ENCODE measurements at regions not wholly inside any gene's neighbourhood (a gene's known extent, or its start where the extent isn't known, plus 50 kb on each side); places are given as distances from the start of the nearest gene placed in this dataset.

- TF ChIP-seq CTCF (IDR thresholded peaks at IDR 0.05; ENCODE audit: extremely low read depth, missing control alignments) = no peak
- DNase-seq (ENCODE audit: low spot score) = no peak
These were observed 55.0 kb upstream of the PKDCC start for GRCh38 chr2:41992671-41993434.

- no peak for TF ChIP-seq CTCF (IDR thresholded peaks at IDR 0.05; ENCODE audit: extremely low read depth, missing control alignments)
- no peak for DNase-seq (ENCODE audit: low spot score)
These were observed 54.3 kb upstream of the PKDCC start for GRCh38 chr2:41993435-41993925.

GRCh38 chr2:41994233-41994637 lies 53.6 kb upstream of the PKDCC start:
- DNase-seq (ENCODE audit: low spot score) = no peak

GRCh38 chr2:41994661-41995060 lies 53.2 kb upstream of the PKDCC start:
- TF ChIP-seq CTCF (IDR thresholded peaks at IDR 0.05; ENCODE audit: extremely low read depth, missing control alignments) = no peak
- DNase-seq (ENCODE audit: low spot score) = no peak

More at GRCh38 chr2:41994233-41994637, 53.6 kb upstream of the PKDCC start:
- no peak for TF ChIP-seq CTCF (IDR thresholded peaks at IDR 0.05; ENCODE audit: extremely low read depth, missing control alignments)

GRCh38 chr2:41997561-41997960 lies 50.3 kb upstream of the PKDCC start:
- DNase-seq (ENCODE audit: low spot score) = no peak
- no peak for TF ChIP-seq CTCF (IDR thresholded peaks at IDR 0.05; ENCODE audit: extremely low read depth, missing control alignments)

All from GM20000 (cell line).